ENCODE measurements at regions not wholly inside any gene's neighbourhood (a gene's known extent, or its start where the extent isn't known, plus 50 kb on each side); places are given as distances from the start of the nearest gene placed in this dataset.

- ChIA-PET CTCF (no interaction called here), POLR2A (no interaction called here)
- no peaks in the 10 kb centered on the region for H3K36me3 ChIP-seq (replicated peaks in 1 of 2; ENCODE audit: control insufficient read depth in 1 of 2, insufficient read depth in 2 of 2, low read length in 1 of 2)
- no peaks in the 10 kb centered on the region for H3K9me2 ChIP-seq
- H3K9me3 ChIP-seq, result no peaks in the 10 kb centered on the region
- WGBS (ENCODE audit: low lambda C conversion rate), result 52% methylated on average over 2 of the region's 2 CpGs
- H3K4me3 ChIP-seq (ENCODE audit: low read depth in 2 of 2, low read length in 1 of 2), result no peak overlapping the region
- H3K9ac ChIP-seq, result no peak overlapping the region
- TF ChIP-seq CHD2 (IDR thresholded peaks at IDR 0.05; ENCODE audit: low read length, partially characterized antibody) (no peak), RCOR1 (IDR thresholded peaks at IDR 0.05; ENCODE audit: low read length) (no peak), FOXJ3 (CRISPR knock-in tag; IDR thresholded peaks at IDR 0.05) (no peak), RFX5 (IDR thresholded peaks at IDR 0.05; ENCODE audit: low read length) (no peak), TAF1 (IDR thresholded peaks at IDR 0.05; ENCODE audit: borderline replicate concordance, low read depth, low read length) (no peak), POLR2AphosphoS5 (IDR thresholded peaks at IDR 0.05; ENCODE audit: low read depth, low read length) (no peak)
- H2AFZ ChIP-seq (ENCODE audit: low read depth), result no peak overlapping the region
- H4K20me1 ChIP-seq (ENCODE audit: insufficient read depth), result no peaks in the 10 kb centered on the region
- no peaks in the 10 kb centered on the region for H3K4me1 ChIP-seq (ENCODE audit: control insufficient read depth in 1 of 2, insufficient read depth in 2 of 2, low read depth in 1 of 2, low read length in 1 of 2)
- H3F3A ChIP-seq (replicated peaks; ENCODE audit: insufficient read depth), result no peaks in the 10 kb centered on the region
- DNase-seq, result no peak
- H3K4me2 ChIP-seq, result no peak overlapping the region
- no peaks in the 10 kb centered on the region for H3K27me3 ChIP-seq (ENCODE audit: insufficient read depth)
- H3K79me2 ChIP-seq (ENCODE audit: insufficient read depth), result no peaks in the 10 kb centered on the region
- H3K27ac ChIP-seq (ENCODE audit: low read depth in 2 of 2, low read length in 1 of 2), result no peak overlapping the region
Measured at GRCh38 chr4:57360681-57361080, 250.5 kb upstream of the IGFBP7 start.

- no peaks in the 10 kb centered on the region for H3K79me2 ChIP-seq (ENCODE audit: insufficient read depth)
- H3K36me3 ChIP-seq (replicated peaks in 1 of 2; ENCODE audit: control insufficient read depth in 1 of 2, insufficient read depth in 2 of 2, low read length in 1 of 2), result no peaks in the 10 kb centered on the region
- TF ChIP-seq RFX5 (IDR thresholded peaks at IDR 0.05; ENCODE audit: low read length), result no peak
- no peak for TF ChIP-seq EP300 (IDR thresholded peaks at IDR 0.05; ENCODE audit: borderline replicate concordance in 1 of 2, low read depth in 1 of 2, low read length in 1 of 2)
- TF ChIP-seq TCF12 (IDR thresholded peaks at IDR 0.05), result no peak
- TF ChIP-seq TAF1 (IDR thresholded peaks at IDR 0.05; ENCODE audit: borderline replicate concordance, low read depth, low read length), result no peak
- TF ChIP-seq MEF2A (IDR thresholded peaks at IDR 0.05; ENCODE audit: borderline replicate concordance, low read depth), result no peak
- TF ChIP-seq PBX3 (IDR thresholded peaks at IDR 0.05), result no peak
- TF ChIP-seq NFIC (IDR thresholded peaks at IDR 0.05; ENCODE audit: borderline replicate concordance), result no peak
- no peak for TF ChIP-seq RCOR1 (IDR thresholded peaks at IDR 0.05; ENCODE audit: low read length)
- TF ChIP-seq, protein P1, sequence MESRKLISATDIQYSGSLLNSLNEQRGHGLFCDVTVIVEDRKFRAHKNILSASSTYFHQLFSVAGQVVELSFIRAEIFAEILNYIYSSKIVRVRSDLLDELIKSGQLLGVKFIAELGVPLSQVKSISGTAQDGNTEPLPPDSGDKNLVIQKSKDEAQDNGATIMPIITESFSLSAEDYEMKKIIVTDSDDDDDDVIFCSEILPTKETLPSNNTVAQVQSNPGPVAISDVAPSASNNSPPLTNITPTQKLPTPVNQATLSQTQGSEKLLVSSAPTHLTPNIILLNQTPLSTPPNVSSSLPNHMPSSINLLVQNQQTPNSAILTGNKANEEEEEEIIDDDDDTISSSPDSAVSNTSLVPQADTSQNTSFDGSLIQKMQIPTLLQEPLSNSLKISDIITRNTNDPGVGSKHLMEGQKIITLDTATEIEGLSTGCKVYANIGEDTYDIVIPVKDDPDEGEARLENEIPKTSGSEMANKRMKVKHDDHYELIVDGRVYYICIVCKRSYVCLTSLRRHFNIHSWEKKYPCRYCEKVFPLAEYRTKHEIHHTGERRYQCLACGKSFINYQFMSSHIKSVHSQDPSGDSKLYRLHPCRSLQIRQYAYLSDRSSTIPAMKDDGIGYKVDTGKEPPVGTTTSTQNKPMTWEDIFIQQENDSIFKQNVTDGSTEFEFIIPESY (IDR thresholded peaks at IDR 0.05; ENCODE audit: borderline replicate concordance, low read depth), result no peak
- H3K9me2 ChIP-seq, result no peaks in the 10 kb centered on the region
- H3K4me2 ChIP-seq, result no peak overlapping the region
- ChIA-PET POLR2A (no interaction called here), CTCF (interaction anchor here (1.3 kb wide), 1 partner anchor 9 kb away, joined by 3 read pairs; no protein-coding TSS in a partner anchor)
- DNase-seq, result no peak
- H3K27me3 ChIP-seq (ENCODE audit: insufficient read depth), result no peaks in the 10 kb centered on the region
- H3K4me3 ChIP-seq (ENCODE audit: low read depth in 2 of 2, low read length in 1 of 2), result no peak overlapping the region
- H3K9ac ChIP-seq, result no peak overlapping the region
- no peaks in the 10 kb centered on the region; a peak in 1 of 4 replicates for H3K4me1 ChIP-seq (ENCODE audit: control insufficient read depth in 1 of 2, insufficient read depth in 2 of 2, low read depth in 1 of 2, low read length in 1 of 2)
- H4K20me1 ChIP-seq (ENCODE audit: insufficient read depth), result no peaks in the 10 kb centered on the region
- WGBS (ENCODE audit: low lambda C conversion rate), result 15% methylated on average over 4 of the region's 4 CpGs
- H3K27ac ChIP-seq (ENCODE audit: low read depth in 2 of 2, low read length in 1 of 2), result no peak overlapping the region
- no peaks in the 10 kb centered on the region for H3F3A ChIP-seq (replicated peaks; ENCODE audit: insufficient read depth)
- no peak overlapping the region for H2AFZ ChIP-seq (ENCODE audit: low read depth)
- H3K9me3 ChIP-seq, result no peaks in the 10 kb centered on the region
Measured at GRCh38 chr4:57355101-57355665, 245.0 kb upstream of the IGFBP7 start.

Data from SK-N-SH (cell line).